HEK293 (cell line): ENCODE measurements at regions not wholly inside any gene's neighbourhood (a gene's known extent, or its start where the extent isn't known, plus 50 kb on each side); places are given as distances from the start of the nearest gene placed in this dataset.

Source experiments
- CTCF ChIA-PET: fragments of 350-600 bp; formaldehyde crosslinking; extraction: SDS; loops from one replicate; lab custom pipeline; 2021; ENCODE audit warnings: antibody characterized with exemption; lab: Yijun Ruan, JAX
- POLR2A ChIA-PET: fragments of 300-600 bp; formaldehyde crosslinking; extraction: SDS; loops from one replicate; lab custom pipeline; 2020; ENCODE audit warnings: antibody characterized with exemption, inconsistent platforms; lab: Yijun Ruan, JAX
- H3K27ac ChIP-seq: fragments of 200-500 bp; sonication (Bioruptor generic); 2 replicates; pipeline ENCODE4 v1.5.1; 2014; ENCODE audit warnings: low read depth, low read length, control low read depth, inconsistent platforms; ENCODE audit errors: extremely low read depth
- H3K36me3 ChIP-seq, 2 experiments: fragments of 200-500 bp in 1 of 2; sonication (Bioruptor generic) in 1 of 2; 1 replicate in 1 of 2; 2 replicates in 1 of 2; pipeline ENCODE4 v1.5.1; 2014 to 2017; ENCODE audit warnings: inconsistent platforms in 2 of 2, low read length in 2 of 2; ENCODE audit not compliant: control insufficient read depth in 2 of 2, insufficient read depth in 1 of 2
- H3K4me1 ChIP-seq: fragments of 200-500 bp; sonication (Bioruptor generic); 2 replicates; pipeline ENCODE4 v1.5.1; 2014; ENCODE audit warnings: mild to moderate bottlenecking, low read length, inconsistent platforms; ENCODE audit not compliant: control insufficient read depth, insufficient read depth
- H3K4me3 ChIP-seq: 2 replicates; pipeline ENCODE4 v1.5.1; 2011; ENCODE audit warnings: low read depth, mild to moderate bottlenecking, control low read depth, low read length, moderate library complexity
- H3K9me3 ChIP-seq: fragments of 200-500 bp; sonication (Bioruptor generic); 2 replicates; pipeline ENCODE4 v1.5.1; 2014; ENCODE audit warnings: low read depth, low read length, inconsistent platforms; ENCODE audit not compliant: control insufficient read depth, insufficient read depth
- BCL11B ChIP-seq: fragments of 450-650 bp; formaldehyde crosslinking; IDR thresholded peaks from 2 replicates; pipeline ENCODE4 v1.5.1; 2016; ENCODE audit warnings: low read depth, missing biosample characterization, missing genetic modification characterization
- HIC1 ChIP-seq: fragments of 450-650 bp; formaldehyde crosslinking; IDR thresholded peaks from 2 replicates; pipeline ENCODE4 v1.5.1; 2016; ENCODE audit warnings: missing biosample characterization, missing genetic modification characterization
- KLF8 ChIP-seq: fragments of 450-650 bp; formaldehyde crosslinking; IDR thresholded peaks from 2 replicates; pipeline ENCODE4 v1.5.1; 2016; ENCODE audit warnings: missing biosample characterization, missing genetic modification characterization
- PRDM4 ChIP-seq: fragments of 450-650 bp; formaldehyde crosslinking; IDR thresholded peaks from 2 replicates; pipeline ENCODE4 v1.5.1; 2017; ENCODE audit warnings: missing biosample characterization, missing genetic modification characterization
- SALL2 ChIP-seq: fragments of 450-650 bp; formaldehyde crosslinking; IDR thresholded peaks from 2 replicates; pipeline ENCODE4 v1.5.0; 2017; ENCODE audit warnings: missing biosample characterization, mild to moderate bottlenecking, missing genetic modification characterization, borderline replicate concordance
- TCF7L2 ChIP-seq: IDR thresholded peaks from 2 replicates; pipeline ENCODE4 v1.6.1; 2011; ENCODE audit warnings: low read depth, mild to moderate bottlenecking, inconsistent platforms, low read length, moderate library complexity, borderline replicate concordance
- WT1 ChIP-seq: fragments of 450-650 bp; formaldehyde crosslinking; IDR thresholded peaks from 2 replicates; pipeline ENCODE4 v1.5.1; 2016; ENCODE audit warnings: missing biosample characterization, missing genetic modification characterization
- ZBTB1 ChIP-seq: fragments of 450-650 bp; formaldehyde crosslinking; IDR thresholded peaks from 2 replicates; pipeline ENCODE4 v1.5.1; 2016; ENCODE audit warnings: missing biosample characterization, missing genetic modification characterization
- ZBTB44 ChIP-seq: fragments of 450-650 bp; IDR thresholded peaks from 2 replicates; pipeline ENCODE4 v1.5.1; 2018; ENCODE audit warnings: missing biosample characterization, mild to moderate bottlenecking, missing genetic modification characterization
- ZNF10 ChIP-seq: fragments of 450-650 bp; formaldehyde crosslinking; IDR thresholded peaks from 2 replicates; pipeline ENCODE4 v1.5.1; 2017; ENCODE audit warnings: missing biosample characterization, missing genetic modification characterization
- ZNF112 ChIP-seq: fragments of 450-650 bp; formaldehyde crosslinking; IDR thresholded peaks from 2 replicates; pipeline ENCODE4 v1.5.0; 2017; ENCODE audit warnings: missing biosample characterization, missing genetic modification characterization
- ZNF146 ChIP-seq: fragments of 450-650 bp; formaldehyde crosslinking; IDR thresholded peaks from 2 replicates; pipeline ENCODE4 v1.5.1; 2016; ENCODE audit warnings: missing biosample characterization, missing genetic modification characterization
- ZNF18 ChIP-seq: fragments of 450-650 bp; formaldehyde crosslinking; IDR thresholded peaks from 2 replicates; pipeline ENCODE4 v1.5.1; 2016; ENCODE audit warnings: missing biosample characterization, missing genetic modification characterization
- ZNF202 ChIP-seq: fragments of 450-650 bp; formaldehyde crosslinking; IDR thresholded peaks from 2 replicates; pipeline ENCODE4 v1.5.1; 2016; ENCODE audit warnings: missing biosample characterization, missing genetic modification characterization, borderline replicate concordance
- ZNF426 ChIP-seq: fragments of 450-650 bp; formaldehyde crosslinking; IDR thresholded peaks from 2 replicates; pipeline ENCODE4 v1.5.1; 2017; ENCODE audit warnings: missing biosample characterization, missing genetic modification characterization, mild to moderate bottlenecking, inconsistent platforms, moderate library complexity
- ZNF433 ChIP-seq: fragments of 450-650 bp; formaldehyde crosslinking; IDR thresholded peaks from 2 replicates; pipeline ENCODE4 v1.5.1; 2016; ENCODE audit warnings: missing biosample characterization, missing genetic modification characterization, low read depth
- ZNF548 ChIP-seq: fragments of 450-650 bp; formaldehyde crosslinking; IDR thresholded peaks from 2 replicates; pipeline ENCODE4 v1.5.1; 2016; ENCODE audit warnings: missing biosample characterization, missing genetic modification characterization
- ZNF580 ChIP-seq: fragments of 450-650 bp; formaldehyde crosslinking; IDR thresholded peaks from 2 replicates; pipeline ENCODE4 v1.5.1; 2016; ENCODE audit warnings: missing biosample characterization, missing genetic modification characterization
- ZNF621 ChIP-seq: fragments of 450-650 bp; formaldehyde crosslinking; IDR thresholded peaks from 2 replicates; pipeline ENCODE4 v1.5.1; 2017; ENCODE audit warnings: missing biosample characterization, missing genetic modification characterization
- ZNF624 ChIP-seq: fragments of 450-650 bp; formaldehyde crosslinking; IDR thresholded peaks from 2 replicates; pipeline ENCODE4 v1.5.1; 2017; ENCODE audit warnings: missing biosample characterization, missing genetic modification characterization
- ZNF660 ChIP-seq: fragments of 450-650 bp; IDR thresholded peaks from 2 replicates; pipeline ENCODE4 v1.5.1; 2018; ENCODE audit warnings: missing biosample characterization, mild to moderate bottlenecking, missing genetic modification characterization
- ZSCAN23 ChIP-seq: fragments of 450-650 bp; formaldehyde crosslinking; IDR thresholded peaks from 2 replicates; pipeline ENCODE4 v1.5.1; 2016; ENCODE audit warnings: missing biosample characterization, missing genetic modification characterization

- ChIA-PET POLR2A (no interaction called here), CTCF (interaction anchor here (0.8 kb wide), 1 partner anchor 253 kb away, joined by 5 read pairs; no protein-coding TSS in a partner anchor)
- no peaks in the 10 kb centered on the region for H3K36me3 ChIP-seq
- H3K9me3 ChIP-seq: no peaks in the 10 kb centered on the region
- no peak overlapping the region for H3K4me3 ChIP-seq
- no peak for TF ChIP-seq HIC1 (tag by site-specific recombination)
- TF ChIP-seq ZNF621 (tag by site-specific recombination): no peak
- TF ChIP-seq ZNF548 (tag by site-specific recombination): no peak
- TF ChIP-seq ZNF112 (tag by site-specific recombination): no peak
- no peak for TF ChIP-seq ZBTB1 (tag by site-specific recombination)
- no peak for TF ChIP-seq ZNF202 (tag by site-specific recombination)
- no peak for TF ChIP-seq WT1 (tag by site-specific recombination)
- no peak overlapping the region for H3K27ac ChIP-seq
- no peaks in the 10 kb centered on the region for H3K4me1 ChIP-seq
Observed at GRCh38 chr4:71136071-71136470, 142.6 kb downstream of the DCK start.

GRCh38 chr4:71138007-71138615 is 144.7 kb downstream of the DCK start:
- H3K4me3 ChIP-seq: no peak overlapping the region
- CTCF ChIA-PET: interaction anchor here (0.6 kb wide), 1 partner anchor 566 kb away, joined by 3 read pairs; no protein-coding TSS in a partner anchor
- POLR2A ChIA-PET: no interaction called here
- H3K4me1 ChIP-seq: no peaks in the 10 kb centered on the region
- TF ChIP-seq PRDM4 (tag by site-specific recombination) (no peak), ZNF580 (tag by site-specific recombination) (no peak), BCL11B (tag by site-specific recombination) (no peak), ZNF426 (tag by site-specific recombination) (no peak), ZNF624 (tag by site-specific recombination) (no peak), ZBTB44 (tag by site-specific recombination) (no peak), SALL2 (tag by site-specific recombination) (no peak), ZNF433 (tag by site-specific recombination) (no peak), KLF8 (tag by site-specific recombination) (no peak), ZNF660 (no peak), ZNF202 (tag by site-specific recombination) (no peak), ZNF10 (tag by site-specific recombination) (no peak), TCF7L2 (no peak), ZNF146 (tag by site-specific recombination) (no peak), ZNF18 (tag by site-specific recombination) (no peak), ZSCAN23 (tag by site-specific recombination) (no peak)
- no peaks in the 10 kb centered on the region for H3K9me3 ChIP-seq
- H3K27ac ChIP-seq: no peak overlapping the region
- no peaks in the 10 kb centered on the region for H3K36me3 ChIP-seq
